NCI-H1930 (cell line): ENCODE measurements at regions not wholly inside any gene's neighbourhood (a gene's known extent, or its start where the extent isn't known, plus 50 kb on each side); places are given as distances from the start of the nearest gene placed in this dataset.

Source experiments
- DNase-seq, 2 experiments: peaks; one replicate each; lab custom pipeline; 2025; lab: John Stamatoyannopoulos, UW

- no peak for DNase-seq
Observed at GRCh38 chr2:57880446-57880845, 166.2 kb upstream of the VRK2 start.

DNA sequence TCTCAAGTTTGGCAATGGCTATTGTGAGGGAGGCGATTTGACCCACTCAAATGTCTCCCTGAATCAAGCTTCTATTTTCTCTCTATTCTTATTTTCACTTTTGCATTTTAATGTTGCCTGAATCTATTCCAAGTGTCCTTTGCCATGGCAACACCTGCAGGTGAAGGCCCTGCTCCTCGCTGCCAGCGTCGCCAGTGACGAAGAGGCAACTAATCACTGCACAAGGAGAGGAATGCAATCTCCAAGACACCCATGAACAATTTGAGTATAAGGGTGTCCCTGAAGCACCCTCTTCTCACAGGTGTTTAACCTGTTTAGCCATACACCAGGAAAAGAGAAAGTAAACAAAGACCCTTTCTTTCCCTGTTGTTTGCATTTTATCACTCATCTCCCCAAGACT lies 165.6 kb upstream of the VRK2 start:
- no peak for DNase-seq

- no peak for DNase-seq
Observed at GRCh38 chr2:57881998-57882888, 164.4 kb upstream of the VRK2 start.

- no peak for DNase-seq
Observed at GRCh38 chr2:57882895-57883515, 163.6 kb upstream of the VRK2 start.

- no peak for DNase-seq
Observed at GRCh38 chr2:57884281-57884680, 162.3 kb upstream of the VRK2 start.

DNA sequence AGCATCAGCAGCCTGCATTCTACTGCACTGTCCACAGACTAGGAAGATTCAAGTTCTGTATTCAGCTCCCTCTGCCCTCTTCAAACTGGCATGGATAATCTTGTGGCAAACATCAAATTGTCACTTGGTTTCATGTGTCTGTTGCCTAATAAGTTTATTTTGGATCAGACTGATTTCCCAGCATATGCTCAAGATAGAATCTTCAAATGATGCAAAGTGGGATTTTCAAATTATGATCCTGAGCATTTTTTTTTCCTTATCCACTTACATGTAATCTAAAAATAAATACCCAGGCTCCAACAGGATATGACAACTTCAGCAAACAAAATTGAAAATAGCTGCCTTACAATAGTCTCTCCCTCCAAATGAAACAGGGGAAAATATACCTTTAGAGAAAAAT lies 160.9 kb upstream of the VRK2 start:
- DNase-seq: peak in 1 of 2 experiments; percentile 38

- peak; percentile 79 to 90 for DNase-seq
Observed at GRCh38 chr2:57886161-57886786, 160.3 kb upstream of the VRK2 start.

DNA sequence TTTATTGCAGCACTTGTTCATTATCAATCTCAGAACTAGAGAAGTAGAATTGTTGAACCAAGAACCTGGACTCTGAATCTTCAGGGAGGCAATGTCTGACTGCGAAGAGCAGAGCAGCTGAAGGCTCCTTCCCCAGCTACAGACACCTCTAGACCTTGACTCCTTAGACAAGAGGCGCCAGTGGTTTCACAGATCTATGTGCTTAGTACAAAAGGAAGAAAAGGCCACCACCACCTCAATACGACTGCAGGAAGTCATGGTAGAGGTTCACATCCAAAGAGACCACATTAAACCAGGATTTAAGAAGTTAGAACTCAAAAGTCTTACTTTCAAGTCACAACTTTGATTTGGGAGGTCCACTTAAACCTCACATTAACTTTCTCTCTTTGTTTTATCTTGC lies 158.1 kb upstream of the VRK2 start:
- no peak for DNase-seq

GRCh38 chr2:57890464-57890863 lies 156.1 kb upstream of the VRK2 start:
- no peak for DNase-seq

- DNase-seq: no peak
Observed at GRCh38 chr2:57891086-57891712, 155.4 kb upstream of the VRK2 start.

DNA sequence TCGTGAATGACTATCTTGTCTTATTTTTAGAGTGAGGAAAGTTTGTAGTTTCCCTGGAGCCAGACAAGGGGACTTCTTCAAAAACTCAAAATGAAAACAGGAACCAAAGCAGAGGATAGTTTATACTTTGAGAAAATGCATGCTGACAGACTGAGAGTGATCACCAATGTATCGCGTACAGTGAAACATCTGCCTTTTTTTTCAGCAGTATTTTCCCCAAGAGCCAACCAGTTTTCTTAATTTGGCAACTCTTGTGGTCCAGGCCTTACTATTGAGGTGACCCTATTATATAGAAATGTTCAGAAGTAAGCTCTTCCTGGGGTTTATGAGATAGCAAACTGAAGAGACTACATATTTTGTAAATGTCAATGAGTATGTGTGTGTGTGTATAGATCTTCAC lies 153.7 kb upstream of the VRK2 start:
- no peak for DNase-seq

- DNase-seq: no peak
Observed at GRCh38 chr2:57893347-57893746, 153.3 kb upstream of the VRK2 start.

GRCh38 chr2:57893786-57894185 lies 152.8 kb upstream of the VRK2 start:
- no peak for DNase-seq

DNA sequence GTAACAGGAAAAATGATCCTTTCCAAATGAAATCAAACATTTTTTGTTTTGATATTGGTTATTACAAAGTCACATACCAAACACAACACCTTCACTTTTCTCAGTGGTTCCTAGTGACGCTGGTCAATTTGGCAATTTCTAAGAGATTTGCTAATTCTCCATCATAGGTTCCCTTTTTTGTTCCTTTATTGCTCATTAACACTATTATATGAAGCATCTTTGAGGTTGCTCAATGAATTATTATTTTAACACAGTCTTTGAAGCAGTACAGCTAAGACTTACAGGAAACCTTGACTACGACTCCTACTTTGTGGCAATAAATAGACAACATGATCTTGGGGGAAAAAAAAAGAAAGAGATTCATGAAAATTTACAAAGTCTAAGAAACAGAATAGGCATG lies 152.2 kb upstream of the VRK2 start:
- DNase-seq: no peak

DNA sequence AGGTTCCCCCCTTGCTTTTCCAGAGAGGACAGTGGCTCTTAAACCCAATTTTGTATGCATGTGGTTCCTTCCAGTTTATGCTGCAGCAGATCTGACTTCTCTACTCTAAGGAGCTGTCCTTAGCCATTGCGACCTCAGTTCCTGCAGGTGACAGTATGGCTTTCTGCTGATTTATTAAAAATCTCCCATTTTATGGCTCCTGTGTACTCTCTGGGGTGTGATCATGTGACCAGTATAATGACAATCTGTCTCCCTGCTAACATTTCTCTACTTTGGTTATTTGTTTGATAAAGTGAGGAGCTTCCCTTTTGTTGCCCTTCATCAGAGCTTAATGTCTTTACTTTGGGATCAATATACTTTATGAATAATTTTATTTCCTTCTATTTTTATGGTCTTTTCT lies 148.7 kb upstream of the VRK2 start:
- no peak for DNase-seq

GRCh38 chr2:57899898-57900297 lies 146.7 kb upstream of the VRK2 start:
- no peak for DNase-seq

DNA sequence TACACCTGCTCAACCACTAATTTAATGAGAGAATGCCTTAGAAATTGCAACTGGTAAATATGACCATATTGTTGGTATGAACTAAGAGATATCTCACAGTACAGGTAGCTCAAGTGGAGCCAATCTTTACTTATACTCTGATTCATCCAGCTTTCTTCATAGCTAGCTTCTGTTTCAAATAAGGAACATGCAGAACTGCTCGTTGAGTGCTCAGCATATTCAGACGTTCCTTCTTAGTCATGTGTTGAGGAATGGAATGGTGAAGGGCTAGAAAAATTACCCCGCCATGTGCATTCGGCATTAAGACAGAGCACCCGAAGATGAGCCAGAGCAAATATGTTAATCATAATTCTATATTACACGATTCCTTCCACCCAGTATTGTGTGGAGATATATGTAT lies 144.0 kb upstream of the VRK2 start:
- no peak for DNase-seq

- DNase-seq: no peak
Observed at GRCh38 chr2:57906152-57906732, 140.4 kb upstream of the VRK2 start.

DNA sequence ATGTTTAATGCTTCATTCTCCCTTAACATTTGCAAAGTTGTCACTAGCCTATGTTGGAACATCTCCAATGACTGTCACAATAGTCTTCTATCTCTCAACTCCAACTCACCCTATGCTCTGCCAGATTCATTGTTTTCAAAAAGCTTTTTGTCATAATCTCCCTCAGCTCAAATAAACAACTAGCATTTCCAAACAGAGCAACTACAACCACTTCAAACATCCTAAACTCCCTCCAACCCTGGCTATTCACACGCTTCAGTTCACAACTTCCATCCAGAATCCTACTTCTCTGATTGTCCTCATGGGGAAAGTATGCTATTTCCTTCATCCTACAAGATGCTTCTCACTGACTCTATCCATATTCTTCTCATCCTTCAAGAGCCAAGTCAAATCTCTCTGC lies 139.2 kb upstream of the VRK2 start:
- DNase-seq: no peak

GRCh38 chr2:57908736-57909161 lies 137.9 kb upstream of the VRK2 start:
- no peak for DNase-seq

DNA sequence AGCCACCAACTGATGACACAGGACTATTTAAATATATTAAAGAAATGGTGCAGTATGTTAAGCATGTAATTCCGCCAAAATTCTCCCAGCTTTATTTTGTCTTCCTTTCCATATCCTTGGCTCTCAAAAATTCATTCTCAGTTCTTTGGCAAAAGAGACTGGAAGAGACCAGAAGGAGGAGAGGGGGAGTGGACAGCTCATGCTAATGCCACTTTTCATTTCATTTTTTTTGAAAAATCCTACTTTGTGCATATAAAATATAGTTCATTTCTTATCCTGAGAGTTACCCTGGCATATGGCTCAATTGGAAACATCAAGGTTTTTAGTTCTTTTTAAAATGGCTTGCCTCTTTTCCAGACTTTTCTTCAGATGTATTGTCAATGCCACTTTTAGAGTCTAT lies 128.5 kb upstream of the VRK2 start:
- no peak for DNase-seq

GRCh38 chr2:57920342-57920939 lies 126.2 kb upstream of the VRK2 start:
- DNase-seq: no peak
